ENCODE measurements at regions not wholly inside any gene's neighbourhood (a gene's known extent, or its start where the extent isn't known, plus 50 kb on each side); places are given as distances from the start of the nearest gene placed in this dataset.

DNA sequence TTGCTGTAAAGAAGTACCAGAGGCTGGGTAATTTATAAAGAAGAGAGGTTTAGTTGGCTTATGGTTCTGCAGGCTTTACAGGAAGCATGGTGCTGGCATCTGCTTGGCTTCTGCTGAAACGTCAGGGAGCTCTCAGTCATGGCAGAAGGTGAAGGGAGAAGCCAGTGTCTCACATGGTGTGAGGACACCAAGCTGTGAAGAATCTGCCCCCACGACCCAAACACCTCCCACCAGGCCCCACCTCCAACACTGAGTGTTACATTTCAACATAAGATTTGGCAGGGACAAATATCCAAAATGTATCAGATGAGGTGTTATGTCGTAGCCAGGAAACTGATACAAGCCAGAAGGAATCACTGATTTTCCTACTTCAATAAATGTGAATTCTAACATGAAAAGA is 136.5 kb downstream of the CYSLTR2 start:
- no peak overlapping the region for H3K4me3 ChIP-seq (ENCODE audit: extremely low read depth in 1 of 4, insufficient read depth in 2 of 4, low read depth in 3 of 4, low read length in 4 of 4)
- H4K8ac ChIP-seq (ENCODE audit: extremely low read depth, insufficient read depth, low read length), result no peak overlapping the region
- 86% methylated on average over 3 of the region's 3 CpGs; no CpG with 5 or more reads in 1 of the 2 experiments for WGBS, 2 experiments (ENCODE audit: extremely low coverage in 1 of 2, insufficient coverage in 1 of 2, insufficient read length in 1 of 2, insufficient replicate concordance in 2 of 2, low coverage in 1 of 2, low lambda C conversion rate in 2 of 2, missing lambda C conversion rate in 1 of 2)
- H3K79me2 ChIP-seq (ENCODE audit: control insufficient read depth in 1 of 2, insufficient read depth in 2 of 2, low read length in 2 of 2), result no peaks in the 10 kb centered on the region
- no peak overlapping the region for H2BK12ac ChIP-seq (ENCODE audit: low read depth, low read length)
- no peak overlapping the region for H3K23ac ChIP-seq (ENCODE audit: insufficient read length)
- H3K79me1 ChIP-seq (ENCODE audit: low read depth, low read length), result no peaks in the 10 kb centered on the region
- H2AFZ ChIP-seq (ENCODE audit: low read length), result no peak overlapping the region
- no peak overlapping the region for H2BK20ac ChIP-seq (ENCODE audit: low read length)
- H3K23me2 ChIP-seq (ENCODE audit: low read depth, low read length), result no peaks in the 10 kb centered on the region
- no peak overlapping the region for H3K56ac ChIP-seq (replicated peaks; ENCODE audit: insufficient read length, low read depth, low read length)
- no peak overlapping the region for H3K18ac ChIP-seq (ENCODE audit: extremely low read depth, low read length)
- ChIA-PET POLR2A (ENCODE audit: partially characterized antibody) (no interaction called here), CTCF (ENCODE audit: partially characterized antibody) (no interaction called here)
- no peak overlapping the region for H3K27ac ChIP-seq (ENCODE audit: low read depth, low read length)
- H3K14ac ChIP-seq (ENCODE audit: insufficient read length), result no peak overlapping the region
- no peak overlapping the region for H2BK15ac ChIP-seq (ENCODE audit: low read length)
- DNase-seq (ENCODE audit: low read depth in 1 of 2, low spot score in 2 of 2) (no peak), FAIRE-seq (no peak)
- no peaks in the 10 kb centered on the region for H3K4me1 ChIP-seq (replicated peaks in 1 of 4; ENCODE audit: control insufficient read depth in 3 of 4, insufficient read depth in 4 of 4, low read length in 3 of 4)
- H3K27me3 ChIP-seq (replicated peaks in 1 of 4; ENCODE audit: control insufficient read depth in 3 of 4, extremely low read depth in 1 of 4, insufficient read depth in 3 of 4, low read length in 3 of 4), result no peaks in the 10 kb centered on the region
- no peak overlapping the region for H3K4me2 ChIP-seq (ENCODE audit: insufficient read depth in 1 of 2, low read depth in 2 of 2, low read length in 2 of 2)
- no peak overlapping the region for H2BK5ac ChIP-seq (ENCODE audit: low read depth, low read length)
- no peaks in the 10 kb centered on the region for H4K20me1 ChIP-seq (replicated peaks in 1 of 2; ENCODE audit: control insufficient read depth in 1 of 2, insufficient read depth in 2 of 2, low read length in 2 of 2)
- H2BK120ac ChIP-seq (replicated peaks; ENCODE audit: low read depth, low read length), result no peak overlapping the region
- H3K9ac ChIP-seq (replicated peaks in 1 of 4; ENCODE audit: extremely low read depth in 1 of 4, low read depth in 3 of 4, low read length in 3 of 4), result no peak overlapping the region
- no peaks in the 10 kb centered on the region for H3K36me3 ChIP-seq (ENCODE audit: control insufficient read depth in 2 of 4, insufficient read depth in 4 of 4, low read length in 3 of 4)
- no peak overlapping the region for H4K5ac ChIP-seq (ENCODE audit: insufficient read length, low read depth, low read length)
- no peaks in the 10 kb centered on the region for H3K9me3 ChIP-seq (ENCODE audit: insufficient read depth in 2 of 2, low read depth in 1 of 2, low read length in 1 of 2)
- no peak overlapping the region for H3K4ac ChIP-seq (replicated peaks; ENCODE audit: insufficient read length, low read depth, low read length)
- H4K91ac ChIP-seq (replicated peaks; ENCODE audit: insufficient read length, low read length), result no peak overlapping the region
- TF ChIP-seq ZNF274 (IDR thresholded peaks at IDR 0.05; ENCODE audit: borderline replicate concordance, extremely low read depth, low read length), result no peak
- no peak for TF ChIP-seq CEBPB (IDR thresholded peaks at IDR 0.05; ENCODE audit: low read depth, low read length)
- TF ChIP-seq ATF2 (IDR thresholded peaks at IDR 0.05; ENCODE audit: low read length), result no peak
- no peak for TF ChIP-seq RFX5 (IDR thresholded peaks at IDR 0.05; ENCODE audit: borderline replicate concordance, low read depth, low read length)
- TF ChIP-seq EGR1 (IDR thresholded peaks at IDR 0.05; ENCODE audit: borderline replicate concordance, low read depth, low read length), result no peak
- TF ChIP-seq CBX5 (IDR thresholded peaks at IDR 0.05; ENCODE audit: low read depth, low read length), result no peak
- TF ChIP-seq POLR2AphosphoS5 (IDR thresholded peaks at IDR 0.05; ENCODE audit: low read depth, low read length), result no peak
- no peak for TF ChIP-seq CHD2 (IDR thresholded peaks at IDR 0.05; ENCODE audit: low read length)
- TF ChIP-seq E2F6 (IDR thresholded peaks at IDR 0.05), result no peak
- TF ChIP-seq TCF12 (IDR thresholded peaks at IDR 0.05; ENCODE audit: low read depth, low read length), result no peak
- no peak for TF ChIP-seq POU5F1 (IDR thresholded peaks at IDR 0.05; ENCODE audit: low read depth, low read length)
- no peak overlapping the region for H2AK5ac ChIP-seq (ENCODE audit: low read depth, low read length)
